Omental fat pad (tissue), 3 donors: ENCODE measurements at regions not wholly inside any gene's neighbourhood (a gene's known extent, or its start where the extent isn't known, plus 50 kb on each side); places are given as distances from the start of the nearest gene placed in this dataset.
A peak's percentile ranks its signal among the peaks of the same experiment; 100 is the strongest.

Experiments
- ATAC-seq: fragments of 150-250 bp; one replicate; pipeline ENCODE4 v1.9.1; 2016; ENCODE audit warnings: mild to moderate bottlenecking, moderate library complexity; ENCODE audit not compliant: low FRiP score
- DNase-seq: peaks from one replicate; pipeline ENCODE4 v3.0.0-alpha.2; 2019; ENCODE audit warnings: low spot score
- TF ChIP-seq, protein P1 (sequence below), 3 donors: fragments of 450-650 bp; IDR thresholded peaks; one replicate each; pipeline ENCODE4 v1.5.1; 2016 to 2017; ENCODE audit warnings: antibody characterized with exemption in 3 of 3, mild to moderate bottlenecking in 3 of 3, moderate library complexity in 2 of 3

DNA sequence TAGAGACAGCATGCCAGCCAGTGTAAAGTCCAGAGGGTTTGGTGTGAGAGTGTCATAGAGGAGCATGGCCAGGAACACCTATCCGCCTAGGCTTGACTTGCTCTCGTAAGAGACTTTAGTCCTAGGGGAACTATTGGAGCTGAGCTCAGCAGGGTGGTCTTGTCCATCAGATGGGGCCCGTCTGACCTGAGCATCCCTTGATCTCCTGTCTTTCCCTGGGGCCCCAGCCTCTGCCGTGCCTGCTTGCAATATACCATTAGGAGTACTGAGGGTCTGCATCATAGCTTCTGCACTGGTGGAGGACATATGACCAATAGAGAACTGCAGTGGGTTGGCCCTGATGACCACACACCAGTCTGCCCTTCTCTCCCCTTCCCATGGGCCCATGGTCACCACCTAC lies 251.0 kb downstream of the TUSC1 start:
- DNase-seq (no peak), ATAC-seq (no peak)
- TF ChIP-seq, protein P1, sequence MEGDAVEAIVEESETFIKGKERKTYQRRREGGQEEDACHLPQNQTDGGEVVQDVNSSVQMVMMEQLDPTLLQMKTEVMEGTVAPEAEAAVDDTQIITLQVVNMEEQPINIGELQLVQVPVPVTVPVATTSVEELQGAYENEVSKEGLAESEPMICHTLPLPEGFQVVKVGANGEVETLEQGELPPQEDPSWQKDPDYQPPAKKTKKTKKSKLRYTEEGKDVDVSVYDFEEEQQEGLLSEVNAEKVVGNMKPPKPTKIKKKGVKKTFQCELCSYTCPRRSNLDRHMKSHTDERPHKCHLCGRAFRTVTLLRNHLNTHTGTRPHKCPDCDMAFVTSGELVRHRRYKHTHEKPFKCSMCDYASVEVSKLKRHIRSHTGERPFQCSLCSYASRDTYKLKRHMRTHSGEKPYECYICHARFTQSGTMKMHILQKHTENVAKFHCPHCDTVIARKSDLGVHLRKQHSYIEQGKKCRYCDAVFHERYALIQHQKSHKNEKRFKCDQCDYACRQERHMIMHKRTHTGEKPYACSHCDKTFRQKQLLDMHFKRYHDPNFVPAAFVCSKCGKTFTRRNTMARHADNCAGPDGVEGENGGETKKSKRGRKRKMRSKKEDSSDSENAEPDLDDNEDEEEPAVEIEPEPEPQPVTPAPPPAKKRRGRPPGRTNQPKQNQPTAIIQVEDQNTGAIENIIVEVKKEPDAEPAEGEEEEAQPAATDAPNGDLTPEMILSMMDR (IDR thresholded peaks at IDR 0.05), result no peak

DNA sequence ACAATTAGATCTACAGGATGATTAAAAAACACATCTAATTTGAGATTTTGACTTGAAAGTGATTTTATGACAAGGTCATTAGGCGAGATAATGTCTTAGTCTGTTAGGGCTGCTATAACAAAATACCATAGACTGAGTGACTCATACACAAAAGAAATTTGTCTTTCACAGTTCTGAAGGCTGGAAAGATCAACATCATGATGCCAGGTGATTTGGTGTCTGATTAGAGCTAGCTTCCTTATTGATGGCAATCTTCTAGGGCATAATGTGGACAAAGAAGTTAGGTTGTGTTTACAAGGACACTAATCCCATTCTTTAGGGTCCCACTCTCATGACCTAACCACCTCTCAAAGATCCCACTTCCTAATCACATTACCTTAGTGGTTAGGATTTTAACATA lies 256.7 kb downstream of the TUSC1 start:
- ATAC-seq, result no peak
- TF ChIP-seq, protein P1 (IDR thresholded peaks at IDR 0.05), result no peak

DNA sequence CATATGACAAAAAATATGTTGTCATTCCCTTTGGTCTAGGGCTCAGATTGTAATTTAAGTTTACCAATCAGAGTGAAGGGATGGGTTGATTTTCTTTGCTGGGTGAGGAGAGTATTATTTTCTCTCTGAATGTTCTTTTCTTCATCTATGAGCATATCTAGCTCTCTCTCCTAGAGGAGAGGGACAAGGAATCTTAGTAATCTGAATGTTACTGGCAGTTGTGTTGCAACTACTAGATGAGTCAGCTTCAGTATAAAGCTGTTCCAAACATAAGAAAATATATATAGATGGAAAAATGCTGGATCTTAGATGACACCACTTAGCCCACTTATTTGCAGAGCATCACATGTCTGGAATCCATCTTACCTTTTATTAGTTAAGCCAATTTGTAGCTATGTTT lies 259.3 kb downstream of the TUSC1 start:
- TF ChIP-seq, protein P1 (IDR thresholded peaks at IDR 0.05), result no peak
- peak; percentile 59 for ATAC-seq

More for the DNA sequence above, 256.7 kb downstream of the TUSC1 start:
- DNase-seq, result no peak

DNA sequence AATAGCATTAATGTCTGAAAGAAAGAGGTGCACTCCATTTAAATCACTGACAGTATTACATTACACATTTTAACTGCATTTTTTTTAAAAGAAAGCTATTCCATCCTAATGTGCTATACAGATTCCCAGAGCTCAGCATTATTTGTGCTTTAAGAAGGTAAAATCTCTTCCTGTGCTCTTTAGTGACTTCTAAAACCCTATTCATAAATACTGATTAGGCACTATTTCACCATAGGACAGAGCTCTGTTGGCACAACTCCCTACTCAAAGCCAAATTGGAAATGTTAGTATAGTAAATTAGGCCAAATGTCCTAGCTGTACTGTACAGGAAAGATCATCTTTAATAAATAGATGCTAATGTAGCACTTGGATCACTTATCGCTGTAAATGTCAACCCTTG lies 262.5 kb downstream of the TUSC1 start:
- TF ChIP-seq, protein P1 (IDR thresholded peaks at IDR 0.05), result no peak
- DNase-seq (no peak), ATAC-seq (no peak)

More for the DNA sequence above, 259.3 kb downstream of the TUSC1 start:
- no peak for DNase-seq

DNA sequence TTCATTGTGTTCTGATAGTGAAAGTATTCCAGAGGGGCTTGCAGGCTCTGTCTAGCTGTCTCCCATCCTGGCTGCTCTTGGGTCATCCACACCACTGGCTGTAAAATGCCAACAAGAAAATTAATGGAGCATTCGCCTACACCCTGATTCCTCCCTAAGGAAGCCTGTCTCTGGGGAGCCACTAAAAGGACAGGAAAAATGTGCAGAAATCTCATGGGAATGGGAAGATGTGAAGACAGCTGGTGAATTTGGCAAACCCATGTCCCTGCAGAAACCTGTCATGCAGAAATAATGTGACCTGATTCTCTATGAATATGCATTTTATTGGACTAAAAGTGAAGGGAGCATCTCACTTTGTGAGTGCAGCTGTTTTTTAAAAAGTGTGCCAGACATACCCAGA lies 265.6 kb downstream of the TUSC1 start:
- DNase-seq (no peak), ATAC-seq (no peak)
- TF ChIP-seq, protein P1 (IDR thresholded peaks at IDR 0.05), result no peak

DNA sequence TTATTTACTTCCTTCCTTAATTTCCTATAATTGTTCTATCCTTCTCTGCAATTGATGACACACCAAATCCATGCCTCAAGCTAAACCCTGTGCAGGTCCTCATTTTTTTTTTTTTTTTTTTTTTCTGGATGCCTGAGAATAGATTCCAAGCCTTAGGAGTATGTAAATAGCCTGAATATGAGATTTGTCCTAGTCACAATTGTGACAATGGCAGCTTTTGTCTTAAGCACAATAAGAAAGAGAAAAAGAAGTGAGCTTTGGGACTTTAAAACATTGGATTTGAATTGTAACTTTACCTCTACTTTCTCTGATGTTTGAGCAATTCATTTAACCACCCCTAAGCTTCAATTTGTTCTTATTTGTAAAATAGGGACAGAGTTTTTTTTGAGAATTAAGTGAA lies 280.5 kb downstream of the TUSC1 start:
- DNase-seq (no peak), ATAC-seq (no peak)
- TF ChIP-seq, protein P1 (IDR thresholded peaks at IDR 0.05), result no peak

DNA sequence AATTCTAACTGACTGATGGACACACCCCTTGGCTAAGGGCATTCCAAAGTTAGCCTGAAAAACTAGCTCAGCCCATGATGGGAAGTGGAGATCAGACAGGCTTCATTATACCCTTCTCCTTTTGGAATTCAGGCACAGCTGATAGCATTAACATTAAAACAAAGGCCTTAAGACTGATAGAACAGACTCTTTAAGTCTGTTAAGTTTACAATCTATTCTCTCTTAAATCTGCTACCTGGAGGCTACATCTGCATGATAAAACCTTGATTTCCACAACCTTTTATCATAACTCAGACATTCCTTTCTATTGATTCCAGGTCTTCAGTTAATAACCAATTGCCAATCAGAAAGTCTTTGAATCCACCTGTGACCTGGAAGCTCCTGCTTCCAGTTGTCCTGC lies 281.4 kb downstream of the TUSC1 start:
- DNase-seq (no peak), ATAC-seq (no peak)
- TF ChIP-seq, protein P1 (IDR thresholded peaks at IDR 0.05), result no peak
